ENCODE measurements at regions not wholly inside any gene's neighbourhood (a gene's known extent, or its start where the extent isn't known, plus 50 kb on each side); places are given as distances from the start of the nearest gene placed in this dataset.

- Histone ChIP-seq H3K9me3 (no peaks in the 10 kb centered on the region), H3K4me1 (no peaks in the 10 kb centered on the region), H3K27me3 (no peaks in the 10 kb centered on the region), H3K27ac (no peak overlapping the region), H3K36me3 (no peaks in the 10 kb centered on the region), H3K4me3 (no peak overlapping the region)
- no peak for TF ChIP-seq CTCF (IDR thresholded peaks at IDR 0.05)
- DNase-seq (ENCODE audit: low spot score) = no peak
Measured at GRCh38 chr5:12799165-12799564, 894.9 kb upstream of the CTNND2 start.

- no peaks in the 10 kb centered on the region for H3K4me1 ChIP-seq
- TF ChIP-seq CTCF (IDR thresholded peaks at IDR 0.05) = no peak
- no peak overlapping the region for H3K4me3 ChIP-seq
- no peak for DNase-seq (ENCODE audit: low spot score)
- no peaks in the 10 kb centered on the region for H3K36me3 ChIP-seq
- no peaks in the 10 kb centered on the region for H3K9me3 ChIP-seq
- no peaks in the 10 kb centered on the region for H3K27me3 ChIP-seq
- H3K27ac ChIP-seq = no peak overlapping the region
Measured at GRCh38 chr5:12795333-12795663, 891.1 kb upstream of the CTNND2 start.

- Histone ChIP-seq H3K27ac (no peak overlapping the region), H3K4me3 (no peak overlapping the region), H3K36me3 (no peaks in the 10 kb centered on the region), H3K4me1 (no peaks in the 10 kb centered on the region), H3K9me3 (no peaks in the 10 kb centered on the region), H3K27me3 (no peaks in the 10 kb centered on the region)
- no peak for TF ChIP-seq CTCF (IDR thresholded peaks at IDR 0.05)
- DNase-seq (ENCODE audit: low spot score) = no peak
Measured at GRCh38 chr5:12794476-12795332, 890.5 kb upstream of the CTNND2 start.

- no peaks in the 10 kb centered on the region for H3K4me1 ChIP-seq
- no peak overlapping the region for H3K4me3 ChIP-seq
- no peak for TF ChIP-seq CTCF (IDR thresholded peaks at IDR 0.05)
- H3K9me3 ChIP-seq = no peaks in the 10 kb centered on the region
- H3K36me3 ChIP-seq = no peaks in the 10 kb centered on the region
- H3K27me3 ChIP-seq = no peaks in the 10 kb centered on the region
- no peak for DNase-seq (ENCODE audit: low spot score)
- no peak overlapping the region for H3K27ac ChIP-seq
Measured at GRCh38 chr5:12793373-12793772, 889.1 kb upstream of the CTNND2 start.

GRCh38 chr5:12780536-12780935, 876.3 kb upstream of the CTNND2 start:
- DNase-seq (ENCODE audit: low spot score) = no peak
- H3K27ac ChIP-seq = no peak overlapping the region
- no peak overlapping the region for H3K4me3 ChIP-seq
- no peaks in the 10 kb centered on the region for H3K4me1 ChIP-seq
- H3K27me3 ChIP-seq = no peaks in the 10 kb centered on the region
- H3K9me3 ChIP-seq = no peaks in the 10 kb centered on the region
- no peak for TF ChIP-seq CTCF (IDR thresholded peaks at IDR 0.05)
- no peaks in the 10 kb centered on the region for H3K36me3 ChIP-seq

GRCh38 chr5:12777342-12777741, 873.1 kb upstream of the CTNND2 start:
- Histone ChIP-seq H3K27ac (no peak overlapping the region), H3K4me3 (no peak overlapping the region), H3K27me3 (no peaks in the 10 kb centered on the region), H3K9me3 (no peaks in the 10 kb centered on the region), H3K36me3 (no peaks in the 10 kb centered on the region), H3K4me1 (no peaks in the 10 kb centered on the region)
- TF ChIP-seq CTCF (IDR thresholded peaks at IDR 0.05) = no peak
- DNase-seq (ENCODE audit: low spot score) = no peak
